HG03469 (cell line): ENCODE measurements at regions not wholly inside any gene's neighbourhood (a gene's known extent, or its start where the extent isn't known, plus 50 kb on each side); places are given as distances from the start of the nearest gene placed in this dataset.
"Not testable (repeated sequence)": the region's sequence is repeated elsewhere in the genome, so short reads cannot be mapped to it uniquely, and the experiment has no call there.

Experiments
- ATAC-seq: cut with Tn5 transposase; IDR thresholded peaks from one replicate; pipeline ENCODE4 v1.9.1; 2021; ENCODE audit warnings: mild to moderate bottlenecking, moderate library complexity, moderate number of reproducible peaks; ENCODE audit not compliant: unreplicated experiment

GRCh38 chr5:96175090-96175489, 213.4 kb upstream of the ELL2 start:
- ATAC-seq: no peak

GRCh38 chr5:96173366-96173765, 211.7 kb upstream of the ELL2 start:
- no peak for ATAC-seq

GRCh38 chr5:96172436-96172835, 210.8 kb upstream of the ELL2 start:
- no peak for ATAC-seq

GRCh38 chr5:96171973-96172372, 210.3 kb upstream of the ELL2 start:
- not testable (repeated sequence) for ATAC-seq

- not testable (repeated sequence) for ATAC-seq
Measured at GRCh38 chr5:96170481-96171125, 209.0 kb upstream of the ELL2 start.

GRCh38 chr5:96168833-96169232, 207.2 kb upstream of the ELL2 start:
- ATAC-seq: not testable (repeated sequence)

GRCh38 chr5:96159043-96159442, 197.4 kb upstream of the ELL2 start:
- no peak for ATAC-seq

- no peak for ATAC-seq
Measured at GRCh38 chr5:96157841-96158291, 196.2 kb upstream of the ELL2 start.

GRCh38 chr5:96157077-96157780, 195.6 kb upstream of the ELL2 start:
- no peak for ATAC-seq

GRCh38 chr5:96155147-96155546, 193.5 kb upstream of the ELL2 start:
- ATAC-seq: no peak

GRCh38 chr5:96151891-96152290, 190.2 kb upstream of the ELL2 start:
- ATAC-seq: no peak

GRCh38 chr5:96150007-96150406, 188.4 kb upstream of the ELL2 start:
- ATAC-seq: no peak

- no peak for ATAC-seq
Measured at GRCh38 chr5:96149546-96149945, 187.9 kb upstream of the ELL2 start.

- no peak for ATAC-seq
Measured at GRCh38 chr5:96149021-96149420, 187.4 kb upstream of the ELL2 start.

GRCh38 chr5:96148376-96148775, 186.7 kb upstream of the ELL2 start:
- no peak for ATAC-seq

- no peak for ATAC-seq
Measured at GRCh38 chr5:96147866-96148265, 186.2 kb upstream of the ELL2 start.

GRCh38 chr5:96146675-96147074, 185.0 kb upstream of the ELL2 start:
- ATAC-seq: peak; percentile 49

- no peak for ATAC-seq
Measured at GRCh38 chr5:96144289-96144688, 182.6 kb upstream of the ELL2 start.

- ATAC-seq: no peak
Measured at GRCh38 chr5:96143450-96143849, 181.8 kb upstream of the ELL2 start.

- no peak for ATAC-seq
Measured at GRCh38 chr5:96142786-96143434, 181.3 kb upstream of the ELL2 start.

- no peak for ATAC-seq
Measured at GRCh38 chr5:96142184-96142781, 180.6 kb upstream of the ELL2 start.

GRCh38 chr5:96141749-96142148, 180.1 kb upstream of the ELL2 start:
- no peak for ATAC-seq
